ENCODE measurements at regions not wholly inside any gene's neighbourhood (a gene's known extent, or its start where the extent isn't known, plus 50 kb on each side); places are given as distances from the start of the nearest gene placed in this dataset.

GRCh38 chrX:40213092-40213491, 115.3 kb upstream of the BCOR start:
- intact Hi-C loops (cut with DNase I): no loop called here
- no peak for DNase-seq (ENCODE audit: extremely low spot score)
- Histone ChIP-seq H3K4me3 (no peak overlapping the region), H3K9me3 (peaks cover 0 to 23% (median 0%) of the 10 kb centered on the region in 4 donors), H3K4me1 (no peaks in the 10 kb centered on the region), H3K27me3 (no peaks in the 10 kb centered on the region), H3K36me3 (no peaks in the 10 kb centered on the region), H3K27ac (replicated peaks in 1 of 4) (no peak overlapping the region)
- 91% methylated on average over 3 of the region's 3 CpGs for WGBS
- TF ChIP-seq EP300 (IDR thresholded peaks at IDR 0.05): no peak
- TF ChIP-seq CTCF (IDR thresholded peaks at IDR 0.05): no peak
- no peak for TF ChIP-seq POLR2AphosphoS5 (IDR thresholded peaks at IDR 0.05)
- no peak for TF ChIP-seq POLR2A (IDR thresholded peaks at IDR 0.05; ENCODE audit: low read depth)

DNA sequence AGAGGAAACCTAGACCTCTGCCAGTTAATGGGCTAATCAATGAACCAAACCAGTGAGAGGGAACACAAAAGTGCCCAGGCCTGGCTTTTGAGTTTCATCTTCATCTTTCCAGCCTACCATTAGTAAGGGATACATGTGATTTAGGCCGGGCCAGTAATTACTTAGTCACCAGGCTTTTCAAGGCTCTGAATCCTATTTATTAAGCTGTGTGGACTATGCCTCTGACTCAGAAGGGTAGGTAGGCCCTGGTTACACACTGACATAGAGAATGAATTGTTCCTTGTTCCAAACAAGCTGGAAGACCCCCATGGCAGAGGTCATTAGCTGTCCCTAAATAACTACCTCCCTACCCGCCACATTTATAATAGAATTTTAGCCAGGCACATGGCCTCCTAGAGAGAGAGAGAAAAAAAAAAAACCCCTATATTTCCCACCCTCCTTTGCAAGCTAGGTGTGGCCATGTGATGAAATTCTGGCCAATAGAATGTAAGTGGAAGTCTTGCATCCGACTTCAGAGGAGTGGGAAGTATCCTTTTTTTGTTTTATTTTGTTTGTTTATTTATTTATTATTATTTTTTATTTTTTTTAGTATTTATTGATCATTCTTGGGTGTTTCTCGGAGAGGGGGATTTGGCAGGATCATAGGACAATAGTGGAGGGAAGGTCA, 112.3 kb upstream of the BCOR start:
- Histone ChIP-seq H3K27me3 (no peaks in the 10 kb centered on the region), H3K36me3 (no peaks in the 10 kb centered on the region), H3K4me3 (no peak overlapping the region), H3K4me1 (no peaks in the 10 kb centered on the region), H3K9me3 (peaks cover 0 to 22% (median 0%) of the 10 kb centered on the region in 4 donors), H3K27ac (replicated peaks in 1 of 4) (no peak overlapping the region)
- DNase-seq (ENCODE audit: extremely low spot score): no peak
- WGBS: 78% methylated on average over 4 of the region's 4 CpGs
- intact Hi-C loops (cut with DNase I): no loop called here
- TF ChIP-seq POLR2A (IDR thresholded peaks at IDR 0.05; ENCODE audit: low read depth) (no peak), POLR2AphosphoS5 (IDR thresholded peaks at IDR 0.05) (no peak), CTCF (IDR thresholded peaks at IDR 0.05) (no peak), EP300 (IDR thresholded peaks at IDR 0.05) (no peak)

DNA sequence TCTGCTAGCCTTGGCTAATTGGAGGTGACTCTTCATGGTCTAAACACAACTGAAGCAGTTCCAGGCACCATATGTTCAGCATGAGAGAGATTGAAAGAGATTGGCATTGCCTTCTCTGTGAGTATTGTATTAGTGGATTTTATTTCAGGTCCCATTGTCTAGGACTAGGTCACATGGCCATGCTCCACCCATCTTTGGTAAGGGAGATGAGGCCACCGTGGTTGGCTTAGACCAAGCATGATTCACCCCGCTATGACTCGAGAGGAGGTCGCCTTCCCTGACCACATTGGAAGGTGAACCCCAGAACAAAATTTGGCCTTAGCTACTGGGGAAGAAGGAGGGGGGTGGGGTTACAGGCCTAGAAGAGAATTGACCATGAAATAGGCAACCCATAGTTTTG, 109.9 kb upstream of the BCOR start:
- H3K9me3 ChIP-seq: no peaks in the 10 kb centered on the region
- intact Hi-C loops (cut with DNase I): no loop called here

DNA sequence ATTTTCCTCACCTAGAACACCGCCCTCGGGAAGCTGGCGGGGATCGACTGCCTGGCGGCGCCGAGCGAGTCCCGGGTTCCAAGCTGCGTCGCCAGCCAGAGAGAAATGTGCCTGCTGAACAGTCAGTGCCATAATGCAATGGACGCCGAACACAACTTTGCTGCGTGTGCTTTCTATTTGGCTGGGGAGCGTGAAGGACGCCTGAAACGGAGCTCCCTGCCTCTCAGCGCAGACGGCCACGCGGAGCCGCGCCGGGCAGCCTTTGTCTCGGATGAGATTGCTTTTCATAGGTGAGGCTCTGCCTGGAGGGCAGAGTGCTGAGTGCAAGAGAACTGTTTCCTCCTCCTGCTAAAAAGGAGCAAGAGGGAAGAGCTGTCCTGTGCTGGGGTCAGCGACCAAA, 107.7 kb upstream of the BCOR start:
- 56% methylated on average over 25 of the region's 26 CpGs for WGBS
- intact Hi-C loops (cut with DNase I): no loop called here
- H3K4me3 ChIP-seq: no peak overlapping the region

More for the DNA sequence above, 109.9 kb upstream of the BCOR start:
- Histone ChIP-seq H3K27ac (replicated peaks in 1 of 4) (no peak overlapping the region), H3K36me3 (no peaks in the 10 kb centered on the region), H3K4me1 (no peaks in the 10 kb centered on the region), H3K27me3 (no peaks in the 10 kb centered on the region), H3K4me3 (no peak overlapping the region)
- DNase-seq (ENCODE audit: extremely low spot score): no peak
- WGBS: 86% methylated on average over 4 of the region's 4 CpGs
- TF ChIP-seq EP300 (IDR thresholded peaks at IDR 0.05) (no peak), POLR2A (IDR thresholded peaks at IDR 0.05; ENCODE audit: low read depth) (no peak), POLR2AphosphoS5 (IDR thresholded peaks at IDR 0.05) (no peak), CTCF (IDR thresholded peaks at IDR 0.05) (no peak)

More for the DNA sequence above, 107.7 kb upstream of the BCOR start:
- TF ChIP-seq CTCF (IDR thresholded peaks at IDR 0.05) (no peak), EP300 (IDR thresholded peaks at IDR 0.05) (no peak), POLR2A (IDR thresholded peaks at IDR 0.05; ENCODE audit: low read depth) (no peak)
- Histone ChIP-seq H3K27me3 (no peaks in the 10 kb centered on the region), H3K36me3 (no peaks in the 10 kb centered on the region), H3K27ac (replicated peaks in 1 of 4) (no peak overlapping the region), H3K4me1 (no peaks in the 10 kb centered on the region), H3K9me3 (no peaks in the 10 kb centered on the region)
- DNase-seq (ENCODE audit: extremely low spot score): no peak

Data from esophagus muscularis mucosa (tissue), 4 donors.